IMR-90 (cell line): ENCODE measurements at regions not wholly inside any gene's neighbourhood (a gene's known extent, or its start where the extent isn't known, plus 50 kb on each side); places are given as distances from the start of the nearest gene placed in this dataset.

Source experiments
- CEBPB ChIP-seq: IDR thresholded peaks from 2 replicates; pipeline ENCODE4 v1.6.1; 2012; ENCODE audit warnings: low read depth, low read length, improper control_type of control experiment
- CHD1 ChIP-seq: IDR thresholded peaks from 2 replicates; pipeline ENCODE4 v1.6.1; 2012; ENCODE audit warnings: low read depth, low read length, improper control_type of control experiment
- FOS ChIP-seq: fragments of 150-350 bp; IDR thresholded peaks from 2 replicates; pipeline ENCODE4 v1.6.1; 2016; ENCODE audit warnings: low read depth, low read length
- MAFK ChIP-seq: IDR thresholded peaks from 2 replicates; pipeline ENCODE4 v1.6.1; 2012; ENCODE audit warnings: low read depth, low read length, improper control_type of control experiment
- POLR2A ChIP-seq: IDR thresholded peaks from 2 replicates; pipeline ENCODE4 v1.6.1; 2012; ENCODE audit warnings: mild to moderate bottlenecking, low read depth, low read length
- RAD21 ChIP-seq: IDR thresholded peaks from 2 replicates; pipeline ENCODE4 v1.6.1; 2012; ENCODE audit warnings: low read length, improper control_type of control experiment
- RFX5 ChIP-seq: IDR thresholded peaks from 2 replicates; pipeline ENCODE4 v1.8.0; 2012; ENCODE audit warnings: low read depth, mild to moderate bottlenecking, low read length, moderate library complexity
- TF ChIP-seq, protein P1 (sequence below): conservative IDR thresholded peaks from 2 replicates; pipeline ENCODE4 v1.5.1; 2012; ENCODE audit warnings: mild to moderate bottlenecking, low read depth, low read length, improper control_type of control experiment
- TF ChIP-seq, protein P2 (sequence below): fragments of 150-350 bp; IDR thresholded peaks from 2 replicates; pipeline ENCODE4 v1.6.1; 2017; ENCODE audit warnings: mild to moderate bottlenecking, antibody characterized with exemption, low read length, low read depth

DNA sequence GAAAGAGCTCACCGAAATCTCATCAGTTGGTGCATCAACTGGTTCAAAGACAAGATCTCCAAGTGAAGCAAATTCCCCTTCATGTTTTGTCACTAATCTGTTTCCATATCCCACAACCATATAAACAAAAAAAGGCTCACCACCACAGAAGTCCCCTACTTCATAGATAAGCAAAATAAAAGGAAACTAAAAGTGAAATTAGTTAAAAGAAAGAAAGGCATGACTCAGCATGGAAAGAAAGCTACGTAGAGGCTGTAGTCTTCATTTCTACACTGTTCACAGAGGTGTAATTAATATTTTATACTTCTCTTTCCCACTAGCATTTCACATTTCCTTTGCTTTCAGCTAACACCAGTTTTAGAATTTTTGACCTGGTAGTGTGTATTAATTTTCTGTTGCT lies 208.0 kb downstream of the CYLC2 start:
- TF ChIP-seq, protein P1, sequence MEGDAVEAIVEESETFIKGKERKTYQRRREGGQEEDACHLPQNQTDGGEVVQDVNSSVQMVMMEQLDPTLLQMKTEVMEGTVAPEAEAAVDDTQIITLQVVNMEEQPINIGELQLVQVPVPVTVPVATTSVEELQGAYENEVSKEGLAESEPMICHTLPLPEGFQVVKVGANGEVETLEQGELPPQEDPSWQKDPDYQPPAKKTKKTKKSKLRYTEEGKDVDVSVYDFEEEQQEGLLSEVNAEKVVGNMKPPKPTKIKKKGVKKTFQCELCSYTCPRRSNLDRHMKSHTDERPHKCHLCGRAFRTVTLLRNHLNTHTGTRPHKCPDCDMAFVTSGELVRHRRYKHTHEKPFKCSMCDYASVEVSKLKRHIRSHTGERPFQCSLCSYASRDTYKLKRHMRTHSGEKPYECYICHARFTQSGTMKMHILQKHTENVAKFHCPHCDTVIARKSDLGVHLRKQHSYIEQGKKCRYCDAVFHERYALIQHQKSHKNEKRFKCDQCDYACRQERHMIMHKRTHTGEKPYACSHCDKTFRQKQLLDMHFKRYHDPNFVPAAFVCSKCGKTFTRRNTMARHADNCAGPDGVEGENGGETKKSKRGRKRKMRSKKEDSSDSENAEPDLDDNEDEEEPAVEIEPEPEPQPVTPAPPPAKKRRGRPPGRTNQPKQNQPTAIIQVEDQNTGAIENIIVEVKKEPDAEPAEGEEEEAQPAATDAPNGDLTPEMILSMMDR: no peak
- TF ChIP-seq POLR2A (no peak), FOS (no peak), RAD21 (no peak), CEBPB (no peak), RFX5 (no peak), CHD1 (no peak), MAFK (no peak)
- TF ChIP-seq, protein P2, sequence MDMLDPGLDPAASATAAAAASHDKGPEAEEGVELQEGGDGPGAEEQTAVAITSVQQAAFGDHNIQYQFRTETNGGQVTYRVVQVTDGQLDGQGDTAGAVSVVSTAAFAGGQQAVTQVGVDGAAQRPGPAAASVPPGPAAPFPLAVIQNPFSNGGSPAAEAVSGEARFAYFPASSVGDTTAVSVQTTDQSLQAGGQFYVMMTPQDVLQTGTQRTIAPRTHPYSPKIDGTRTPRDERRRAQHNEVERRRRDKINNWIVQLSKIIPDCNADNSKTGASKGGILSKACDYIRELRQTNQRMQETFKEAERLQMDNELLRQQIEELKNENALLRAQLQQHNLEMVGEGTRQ: no peak
